ENCODE measurements at regions not wholly inside any gene's neighbourhood (a gene's known extent, or its start where the extent isn't known, plus 50 kb on each side); places are given as distances from the start of the nearest gene placed in this dataset.
A peak's percentile ranks its signal among the peaks of the same experiment; 100 is the strongest.

GRCh38 chr13:73351730-73352129 is 292.9 kb downstream of the KLF5 start:
- in situ Hi-C loops (cut with HindIII; ENCODE audit: low pct_unique_long_range_greater_than_20kb, low sequenced_read_pairs) = no loop called here
- DNase-seq (ENCODE audit: low read depth, low spot score) = no peak

DNA sequence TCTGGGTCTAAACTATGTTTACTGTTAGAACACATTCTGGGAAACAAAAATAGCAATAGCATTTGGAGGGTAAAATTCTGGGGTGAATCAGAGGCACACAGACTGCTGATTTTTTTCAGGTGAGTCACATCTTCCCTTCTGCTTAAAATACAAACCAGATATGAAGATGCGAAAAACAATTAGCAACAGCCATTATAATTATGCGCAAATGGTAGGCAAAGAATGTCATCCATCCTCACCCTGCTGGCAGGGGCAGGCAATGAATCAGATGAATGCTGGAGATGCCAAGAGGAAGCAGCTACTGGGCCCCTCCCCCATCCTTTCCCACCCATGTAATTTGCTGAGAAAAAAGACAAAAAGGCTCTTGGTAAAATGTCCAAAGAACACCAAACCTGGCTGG is 282.9 kb downstream of the KLF5 start:
- in situ Hi-C loops (cut with HindIII; ENCODE audit: low pct_unique_long_range_greater_than_20kb, low sequenced_read_pairs) = no loop called here
- no peak for DNase-seq (ENCODE audit: low read depth, low spot score)

DNA sequence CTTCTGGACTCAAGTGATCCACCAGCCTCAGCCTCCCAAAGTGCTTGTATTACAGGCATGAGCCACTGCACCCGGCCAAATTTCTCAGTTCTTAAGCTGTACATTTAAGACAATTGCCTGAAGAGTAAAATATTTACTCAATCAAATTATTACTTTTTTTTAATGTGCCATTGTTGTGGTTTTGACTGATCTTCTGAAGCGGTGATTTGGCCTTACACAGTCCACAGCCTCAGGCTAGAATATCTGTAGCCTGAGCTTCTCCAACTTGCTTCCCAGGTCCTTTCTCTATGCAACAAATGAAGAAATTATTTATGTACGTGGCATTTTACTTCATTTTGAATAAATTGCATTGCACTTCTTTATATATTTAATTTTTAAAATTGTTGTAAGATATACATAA is 281.3 kb downstream of the KLF5 start:
- in situ Hi-C loops (cut with HindIII; ENCODE audit: low pct_unique_long_range_greater_than_20kb, low sequenced_read_pairs) = no loop called here
- no peak for DNase-seq (ENCODE audit: low read depth, low spot score)

DNA sequence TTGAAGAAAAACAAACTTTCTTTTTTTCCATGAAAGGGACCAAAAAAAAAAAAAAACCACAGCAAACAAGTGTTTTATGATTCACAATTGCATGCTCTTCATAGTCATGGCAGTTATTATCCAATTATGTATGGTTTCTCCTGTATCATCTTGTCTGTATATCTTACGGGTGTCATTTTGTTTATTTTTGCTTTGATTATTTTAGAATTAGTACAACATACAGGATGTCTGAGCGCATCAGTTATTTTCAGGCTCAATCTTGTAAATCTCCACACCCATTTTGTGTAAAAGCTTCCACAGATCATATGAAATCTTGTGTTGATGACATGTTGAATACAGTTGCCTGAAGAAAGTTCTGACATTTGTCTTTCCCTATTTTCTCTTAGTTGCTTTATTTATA is 280.3 kb downstream of the KLF5 start:
- DNase-seq (ENCODE audit: low read depth, low spot score) = no peak
- in situ Hi-C loops (cut with HindIII; ENCODE audit: low pct_unique_long_range_greater_than_20kb, low sequenced_read_pairs) = no loop called here

DNA sequence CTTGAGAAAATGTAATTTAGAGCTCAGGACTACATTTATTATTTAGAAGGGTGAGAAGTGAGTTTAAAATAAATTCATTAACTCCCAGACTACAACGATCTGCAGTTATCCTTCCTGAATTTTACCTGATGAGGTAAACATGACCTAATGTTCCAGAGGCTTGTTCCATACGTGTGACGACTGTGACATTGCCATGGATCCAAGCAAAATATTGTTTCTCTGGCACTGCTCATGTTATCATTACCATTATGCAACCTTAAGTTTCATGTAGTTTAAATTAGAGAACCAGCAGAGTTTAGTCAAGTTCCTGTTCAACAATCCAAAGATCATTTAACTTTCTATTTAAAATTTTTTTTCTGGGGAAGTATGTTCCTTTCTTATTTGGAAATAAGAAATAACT is 279.6 kb downstream of the KLF5 start:
- in situ Hi-C loops (cut with HindIII; ENCODE audit: low pct_unique_long_range_greater_than_20kb, low sequenced_read_pairs) = no loop called here
- DNase-seq (ENCODE audit: low read depth, low spot score) = no peak

- in situ Hi-C loops (cut with HindIII; ENCODE audit: low pct_unique_long_range_greater_than_20kb, low sequenced_read_pairs) = no loop called here
These were observed 278.7 kb downstream of the KLF5 start for GRCh38 chr13:73337532-73337931.

GRCh38 chr13:73336773-73337172 is 278.0 kb downstream of the KLF5 start:
- in situ Hi-C loops (cut with HindIII; ENCODE audit: low pct_unique_long_range_greater_than_20kb, low sequenced_read_pairs) = no loop called here
- peak; percentile 14 for DNase-seq (ENCODE audit: low read depth, low spot score)

More at GRCh38 chr13:73337532-73337931, 278.7 kb downstream of the KLF5 start:
- no peak for DNase-seq (ENCODE audit: low read depth, low spot score)

DNA sequence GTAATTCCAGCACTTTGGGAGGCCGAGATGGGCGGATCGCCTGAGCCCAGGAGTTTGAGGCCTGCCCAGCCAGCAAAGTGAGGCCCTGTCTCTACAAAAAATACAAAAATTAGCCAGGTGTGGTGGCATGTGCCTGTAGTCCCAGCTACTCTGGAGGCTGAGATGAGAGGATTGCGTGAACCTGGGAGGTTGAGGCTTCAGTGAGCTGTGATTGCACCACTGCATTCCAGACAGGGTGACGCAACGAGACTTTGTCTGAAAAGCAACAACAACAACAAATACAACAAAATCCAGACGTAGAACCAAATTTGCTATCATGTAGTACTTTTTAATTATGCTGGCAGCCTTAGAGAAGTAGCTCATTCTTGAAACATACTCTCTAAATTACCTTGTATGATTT is 277.1 kb downstream of the KLF5 start:
- in situ Hi-C loops (cut with HindIII; ENCODE audit: low pct_unique_long_range_greater_than_20kb, low sequenced_read_pairs) = no loop called here
- DNase-seq (ENCODE audit: low read depth, low spot score) = no peak

DNA sequence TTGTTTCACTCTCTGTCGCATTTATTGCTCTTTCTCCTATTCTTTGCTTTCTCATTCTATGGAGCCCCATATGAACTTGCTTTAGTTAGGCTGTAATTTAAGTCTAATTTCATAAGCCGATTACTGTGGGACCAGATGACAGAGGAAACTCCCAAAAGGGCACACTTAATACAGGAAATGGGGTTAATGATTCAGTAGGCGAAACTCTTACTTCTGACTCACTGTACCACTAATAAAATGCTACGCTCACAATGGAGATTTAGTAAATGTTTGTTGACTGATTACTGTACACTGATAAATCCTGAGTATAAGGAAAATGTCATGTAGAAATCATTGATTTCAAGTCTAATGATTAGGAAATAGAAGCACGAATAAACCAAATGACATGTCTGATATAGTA is 276.4 kb downstream of the KLF5 start:
- no peak for DNase-seq (ENCODE audit: low read depth, low spot score)
- in situ Hi-C loops (cut with HindIII; ENCODE audit: low pct_unique_long_range_greater_than_20kb, low sequenced_read_pairs) = no loop called here

- no peak for DNase-seq (ENCODE audit: low read depth, low spot score)
- in situ Hi-C loops (cut with HindIII; ENCODE audit: low pct_unique_long_range_greater_than_20kb, low sequenced_read_pairs) = no loop called here
These were observed 275.6 kb downstream of the KLF5 start for GRCh38 chr13:73334445-73334844.

DNA sequence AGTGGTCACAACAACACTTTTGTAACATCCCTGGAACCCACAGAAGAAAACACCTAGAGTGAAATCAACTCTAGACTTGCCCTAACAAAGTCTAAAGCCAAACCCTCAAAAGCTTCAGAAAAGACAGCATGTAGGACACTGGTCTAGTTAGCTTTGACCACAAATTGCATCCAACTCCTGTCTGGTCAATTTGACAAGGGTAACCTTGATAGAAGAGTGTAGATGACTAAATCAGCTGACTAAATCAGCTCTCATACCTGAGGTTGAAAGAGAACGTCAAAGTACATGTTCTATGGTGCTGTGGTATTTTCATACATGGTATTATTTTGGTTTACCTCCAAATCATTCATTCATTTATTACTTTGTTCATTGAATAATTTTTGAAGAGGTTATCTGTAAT is 272.8 kb downstream of the KLF5 start:
- in situ Hi-C loops (cut with HindIII; ENCODE audit: low pct_unique_long_range_greater_than_20kb, low sequenced_read_pairs) = no loop called here
- no peak for DNase-seq (ENCODE audit: low read depth, low spot score)

- no peak for DNase-seq (ENCODE audit: low read depth, low spot score)
- in situ Hi-C loops (cut with HindIII; ENCODE audit: low pct_unique_long_range_greater_than_20kb, low sequenced_read_pairs) = no loop called here
These were observed 270.6 kb downstream of the KLF5 start for GRCh38 chr13:73329355-73329754.

GRCh38 chr13:73327579-73327978 is 268.8 kb downstream of the KLF5 start:
- DNase-seq (ENCODE audit: low read depth, low spot score) = no peak
- in situ Hi-C loops (cut with HindIII; ENCODE audit: low pct_unique_long_range_greater_than_20kb, low sequenced_read_pairs) = no loop called here

DNA sequence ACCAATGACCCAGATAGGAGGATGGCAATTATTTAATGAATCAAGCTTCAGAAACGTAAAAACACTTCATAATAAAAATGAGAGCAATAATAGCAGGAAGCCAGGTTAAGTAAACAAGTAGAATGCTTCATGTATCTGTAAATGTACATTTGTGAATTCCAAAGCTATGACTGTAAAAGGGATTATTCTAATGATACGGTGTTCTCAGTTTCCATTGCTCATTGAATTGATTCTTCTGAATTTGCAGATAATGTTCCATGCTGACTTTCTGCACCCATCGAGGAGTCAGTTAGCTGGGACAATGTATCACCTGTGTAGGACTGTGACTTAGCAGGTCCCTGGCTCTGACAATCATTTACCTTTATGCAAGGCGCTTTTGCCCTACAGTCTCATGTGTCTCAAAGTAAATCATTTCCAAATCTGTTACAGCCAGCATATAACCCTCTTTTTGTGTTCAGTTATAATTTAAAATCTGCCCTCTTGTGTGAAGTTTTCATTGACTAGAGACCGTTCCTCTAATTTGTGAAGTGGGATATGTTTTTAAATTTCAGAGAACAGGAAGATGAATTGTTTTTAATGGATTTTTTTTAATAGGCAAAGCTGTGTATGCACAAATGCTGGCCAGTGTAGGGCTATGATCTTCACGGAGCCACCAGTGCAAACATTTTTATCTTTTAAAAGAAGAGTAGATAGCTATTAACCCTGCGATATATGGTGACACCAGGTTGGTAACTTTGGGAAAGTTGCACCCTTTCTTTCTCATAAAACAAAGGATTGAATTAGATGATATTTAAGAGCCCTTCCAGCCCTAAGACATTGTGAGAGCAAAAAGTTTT is 267.1 kb downstream of the KLF5 start:
- DNase-seq (ENCODE audit: low read depth, low spot score) = no peak
- in situ Hi-C loops (cut with HindIII; ENCODE audit: low pct_unique_long_range_greater_than_20kb, low sequenced_read_pairs) = no loop called here

- in situ Hi-C loops (cut with HindIII; ENCODE audit: low pct_unique_long_range_greater_than_20kb, low sequenced_read_pairs) = no loop called here
- no peak for DNase-seq (ENCODE audit: low read depth, low spot score)
These were observed 266.3 kb downstream of the KLF5 start for GRCh38 chr13:73324842-73325722.

DNA sequence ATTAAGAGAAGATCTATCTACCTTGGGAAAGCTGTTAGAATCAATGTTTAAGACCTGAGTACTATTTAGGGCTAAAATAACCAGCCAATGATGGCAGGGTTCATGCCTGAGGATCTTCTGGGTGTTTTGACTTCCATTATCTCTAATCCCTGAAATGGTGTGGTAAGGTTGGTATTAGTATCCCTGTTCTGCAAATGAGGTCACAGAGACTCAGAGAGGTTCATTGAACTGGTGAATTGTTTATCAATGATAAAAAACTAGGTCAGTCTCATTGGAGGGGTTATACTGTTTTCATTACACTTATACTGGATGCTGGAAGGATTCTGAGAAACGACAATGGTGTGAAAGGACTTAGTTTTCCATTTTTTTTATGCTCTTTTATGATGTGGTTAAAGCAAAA is 264.8 kb downstream of the KLF5 start:
- DNase-seq (ENCODE audit: low read depth, low spot score) = no peak
- in situ Hi-C loops (cut with HindIII; ENCODE audit: low pct_unique_long_range_greater_than_20kb, low sequenced_read_pairs) = no loop called here

- in situ Hi-C loops (cut with HindIII; ENCODE audit: low pct_unique_long_range_greater_than_20kb, low sequenced_read_pairs) = no loop called here
These were observed 262.2 kb downstream of the KLF5 start for GRCh38 chr13:73321043-73321442.

DNA sequence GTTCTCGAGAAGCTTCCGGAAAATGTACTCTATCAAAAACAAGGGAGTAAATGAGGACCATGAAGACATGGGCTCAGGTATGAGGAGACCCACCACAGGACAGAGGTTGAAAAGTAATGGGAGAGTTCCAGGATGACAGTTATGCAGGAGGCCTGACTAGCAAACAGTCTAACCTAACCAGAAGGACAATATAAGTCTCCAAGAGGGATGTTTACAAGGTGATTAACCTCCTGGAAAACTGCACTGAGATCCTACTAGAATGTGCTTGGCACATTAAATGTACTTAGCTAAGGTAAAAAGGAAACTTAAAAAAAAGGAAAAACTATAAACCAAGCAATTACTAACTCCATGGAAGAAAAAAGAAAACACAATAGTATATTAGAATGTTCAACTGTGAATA is 258.3 kb downstream of the KLF5 start:
- in situ Hi-C loops (cut with HindIII; ENCODE audit: low pct_unique_long_range_greater_than_20kb, low sequenced_read_pairs) = no loop called here

More at GRCh38 chr13:73321043-73321442, 262.2 kb downstream of the KLF5 start:
- no peak for DNase-seq (ENCODE audit: low read depth, low spot score)

GRCh38 chr13:73310366-73310765 is 251.6 kb downstream of the KLF5 start:
- no peak for DNase-seq (ENCODE audit: low read depth, low spot score)
- in situ Hi-C loops (cut with HindIII; ENCODE audit: low pct_unique_long_range_greater_than_20kb, low sequenced_read_pairs) = no loop called here

More for the DNA sequence above, 258.3 kb downstream of the KLF5 start:
- no peak for DNase-seq (ENCODE audit: low read depth, low spot score)
